Stimulated activated CD4-positive, alpha-beta T cell treated with anti-CD3 and anti-CD28 coated beads, Interleukin-15, amount 100 ng/mL, for 24 hours (primary cell): ENCODE measurements at regions not wholly inside any gene's neighbourhood (a gene's known extent, or its start where the extent isn't known, plus 50 kb on each side); places are given as distances from the start of the nearest gene placed in this dataset.
A peak's percentile ranks its signal among the peaks of the same experiment; 100 is the strongest.
"Not testable (repeated sequence)": the region's sequence is repeated elsewhere in the genome, so short reads cannot be mapped to it uniquely, and the experiment has no call there.

ENCODE experiments used
- DNase-seq: peaks from one replicate; pipeline ENCODE4 v3.0.0-alpha.2; 2020

DNA sequence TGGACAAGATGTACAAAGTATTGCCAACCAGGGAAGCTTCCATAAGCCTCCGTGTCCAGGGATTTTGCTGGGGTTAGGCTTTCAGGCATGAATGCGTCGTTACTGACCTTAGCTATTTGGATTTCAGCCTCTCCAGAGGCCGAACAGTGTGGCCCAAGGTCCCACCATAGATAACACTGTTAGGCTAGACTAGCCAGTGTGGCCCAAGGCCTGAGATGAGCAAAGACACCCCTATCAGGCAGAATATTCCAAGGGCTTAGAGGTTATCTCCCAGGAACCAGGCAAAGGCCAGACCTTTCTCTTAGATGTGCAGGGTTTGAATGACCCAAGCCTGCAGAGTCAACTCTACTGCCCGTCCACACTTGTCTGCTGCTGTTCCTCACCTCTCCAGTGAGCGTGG lies 131.7 kb upstream of the NDUFV2 start:
- DNase-seq, result no peak

DNA sequence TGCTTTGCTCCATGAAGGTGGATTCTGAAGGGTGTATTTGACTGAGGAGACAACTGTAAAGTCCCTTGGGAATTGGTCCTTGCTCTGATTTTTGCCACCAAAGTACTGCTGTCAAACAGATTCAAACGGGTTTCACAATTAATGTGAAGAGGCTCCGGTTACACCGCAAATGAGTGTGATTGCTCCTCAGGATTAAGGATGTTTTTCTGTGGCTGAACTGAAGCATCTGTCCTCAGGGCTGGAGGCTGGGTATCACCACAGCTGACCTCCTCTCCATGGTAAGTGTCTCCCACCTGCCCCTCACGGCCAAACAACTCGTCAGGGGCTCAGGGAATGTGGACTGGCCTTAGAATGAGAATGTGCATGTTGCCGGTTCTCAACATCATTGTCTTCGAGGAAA lies 130.4 kb upstream of the NDUFV2 start:
- no peak for DNase-seq

DNA sequence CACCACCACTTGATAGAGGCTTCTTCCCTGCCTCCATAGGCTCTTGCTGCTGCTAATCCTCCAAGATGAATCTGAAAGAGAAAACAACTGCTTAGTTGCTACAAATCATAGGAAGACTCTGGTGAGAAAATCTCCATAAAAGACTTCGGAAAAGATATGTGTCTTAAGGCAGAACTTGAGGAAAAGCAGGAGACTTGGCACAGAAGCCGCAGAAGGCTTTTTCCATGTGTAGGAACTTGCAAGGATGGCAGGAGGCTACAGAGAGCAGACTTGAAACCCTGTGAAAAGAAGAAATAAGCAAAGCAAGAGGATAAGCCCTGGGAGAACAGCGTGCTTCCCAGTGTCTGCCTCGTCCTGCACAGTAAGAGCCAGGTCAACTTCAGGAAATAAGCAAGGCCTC lies 128.2 kb upstream of the NDUFV2 start:
- DNase-seq, result no peak

DNA sequence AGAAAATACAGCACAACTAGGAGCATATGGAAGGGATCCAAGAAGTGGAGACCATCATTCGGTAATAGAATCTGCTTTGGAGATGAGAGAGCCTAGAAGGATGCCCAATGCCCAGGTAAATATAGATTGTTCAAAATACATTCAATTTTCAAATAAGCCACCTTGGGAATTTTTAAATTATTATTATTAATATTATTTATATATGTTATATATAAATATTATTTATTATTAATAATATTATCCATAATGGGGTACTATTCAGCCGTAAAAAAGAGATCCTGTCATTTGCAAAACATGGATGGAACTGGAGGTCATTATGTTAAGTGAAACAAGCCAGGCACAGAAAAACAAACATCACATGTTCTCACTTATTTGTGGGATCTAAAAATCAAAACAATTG lies 127.8 kb upstream of the NDUFV2 start:
- no peak for DNase-seq

DNA sequence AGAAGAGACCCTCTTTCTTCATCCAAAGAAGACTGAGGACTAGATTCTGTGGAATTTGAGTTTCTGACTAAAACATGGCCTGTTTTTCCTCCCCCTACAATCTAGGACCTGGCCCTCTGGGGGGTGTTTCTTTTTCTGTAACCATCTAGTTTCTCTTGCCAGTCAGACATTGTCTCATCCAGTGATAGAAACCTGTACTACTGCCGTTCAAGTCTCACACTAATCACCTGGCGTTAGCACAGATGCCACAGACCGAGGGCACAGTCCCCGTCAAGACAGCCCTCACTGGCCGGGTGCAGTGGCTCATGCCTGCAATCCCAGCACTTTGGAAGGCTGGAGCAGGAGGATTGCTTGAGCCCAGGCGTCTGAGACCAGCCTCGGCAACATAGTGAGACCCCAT lies 126.9 kb upstream of the NDUFV2 start:
- DNase-seq, result no peak

DNA sequence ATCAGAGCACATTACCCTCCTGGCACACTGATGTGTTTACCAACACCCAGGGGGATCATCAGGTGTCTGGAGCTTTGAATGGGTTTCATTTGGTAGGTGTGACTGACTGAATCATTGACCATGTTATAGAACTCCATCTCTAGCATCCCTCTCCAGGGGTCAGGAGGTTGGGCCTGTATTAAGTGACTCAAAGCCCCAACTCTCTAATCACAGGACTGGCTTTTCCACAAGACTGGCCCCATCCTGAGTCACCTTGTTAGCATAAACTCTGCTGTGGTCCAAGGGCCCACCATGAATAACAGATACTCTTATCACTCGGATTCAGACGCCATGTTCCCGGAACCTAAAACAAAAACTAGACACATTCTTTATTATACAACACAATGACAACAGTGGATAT lies 125.9 kb upstream of the NDUFV2 start:
- DNase-seq, result no peak

DNA sequence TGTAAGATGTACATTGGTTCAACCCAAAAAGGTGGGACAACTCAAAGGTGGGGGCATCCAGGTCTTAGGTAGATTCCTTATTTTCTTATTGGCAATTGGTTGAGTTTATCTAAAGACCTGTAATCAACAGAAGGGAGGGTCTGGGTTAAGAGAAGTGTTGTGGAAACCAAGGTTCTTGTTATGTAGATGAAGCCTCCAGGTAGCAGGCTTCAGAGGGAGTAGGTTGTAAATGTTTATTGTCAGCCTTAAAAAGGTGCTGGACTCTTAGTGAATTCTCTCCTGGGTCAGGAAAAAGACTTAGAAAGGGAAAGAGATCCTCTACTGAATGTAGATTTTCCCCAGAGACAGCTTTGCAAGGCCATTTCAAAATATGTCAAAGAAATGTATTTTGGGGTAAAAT lies 125.3 kb upstream of the NDUFV2 start:
- no peak for DNase-seq

DNA sequence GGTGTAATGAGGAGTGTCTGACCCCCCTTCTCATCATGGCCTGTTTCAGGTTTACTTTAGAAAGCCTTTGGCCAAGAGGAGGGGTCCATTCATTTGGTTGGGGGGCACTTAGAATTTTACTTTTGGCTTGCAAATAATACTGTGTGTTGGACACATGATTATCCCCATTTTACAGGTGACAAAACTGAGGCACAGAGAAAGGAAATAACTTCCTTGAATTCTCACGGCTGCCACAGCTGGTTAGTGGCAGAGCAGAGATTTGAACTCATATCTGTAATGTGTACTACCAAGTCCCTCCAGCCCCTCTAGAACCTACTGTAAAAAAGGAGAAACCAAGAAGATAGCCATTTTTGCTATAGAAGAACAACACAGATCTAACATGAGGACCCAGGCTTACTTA lies 124.8 kb upstream of the NDUFV2 start:
- no peak for DNase-seq

DNA sequence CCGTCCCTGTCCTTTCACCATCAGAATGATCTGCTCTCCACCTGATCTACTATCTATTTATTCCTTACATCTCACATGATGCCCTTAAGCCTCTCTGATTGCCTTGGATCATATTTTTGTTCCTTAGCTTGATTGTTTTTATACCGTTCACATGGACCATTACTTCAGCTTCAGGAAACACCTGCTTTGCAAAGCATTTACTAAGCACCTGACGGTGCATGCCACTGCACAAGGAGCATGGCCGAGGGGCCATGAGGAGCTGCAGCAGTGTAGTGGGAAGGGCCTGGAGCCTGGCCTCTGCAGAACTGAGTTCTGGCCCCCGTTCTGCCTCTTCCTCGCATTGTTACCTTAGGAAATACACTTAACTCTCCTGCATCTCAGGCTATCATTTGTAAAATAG lies 124.1 kb upstream of the NDUFV2 start:
- DNase-seq, result no peak

DNA sequence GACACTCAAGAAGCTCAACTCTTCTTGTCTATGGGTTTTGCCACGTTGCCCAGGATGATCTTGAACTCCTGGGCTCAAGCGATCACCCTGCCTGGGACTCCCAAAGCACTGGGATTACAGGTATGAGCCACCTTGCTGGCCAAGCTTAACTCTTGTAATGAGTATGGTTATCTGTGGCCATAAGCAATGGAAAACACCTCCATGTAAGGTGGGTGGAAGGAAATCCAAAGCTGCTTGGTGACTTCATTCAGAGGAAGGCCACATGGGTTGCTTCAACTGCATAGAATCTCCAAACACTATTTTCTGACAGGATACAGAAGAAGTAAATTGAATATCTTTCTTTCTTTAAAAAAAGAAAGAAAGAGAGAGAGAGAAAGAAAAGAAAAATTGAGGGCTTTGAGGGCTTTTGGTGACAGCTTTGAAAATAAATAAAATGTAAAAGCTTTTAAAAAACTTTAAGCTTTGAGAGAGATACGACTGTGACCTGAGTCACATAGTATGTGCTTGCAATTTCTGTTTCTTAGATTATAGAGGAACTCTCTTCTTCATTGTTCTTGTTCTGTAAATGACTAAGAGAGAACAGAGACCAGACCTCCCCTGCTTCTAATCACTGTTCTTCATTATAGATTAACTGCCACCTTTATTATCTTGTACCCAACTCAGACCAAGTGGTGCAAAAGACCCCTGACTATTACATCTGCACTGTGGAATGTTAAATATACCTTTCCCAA lies 123.1 kb upstream of the NDUFV2 start:
- no peak for DNase-seq

DNA sequence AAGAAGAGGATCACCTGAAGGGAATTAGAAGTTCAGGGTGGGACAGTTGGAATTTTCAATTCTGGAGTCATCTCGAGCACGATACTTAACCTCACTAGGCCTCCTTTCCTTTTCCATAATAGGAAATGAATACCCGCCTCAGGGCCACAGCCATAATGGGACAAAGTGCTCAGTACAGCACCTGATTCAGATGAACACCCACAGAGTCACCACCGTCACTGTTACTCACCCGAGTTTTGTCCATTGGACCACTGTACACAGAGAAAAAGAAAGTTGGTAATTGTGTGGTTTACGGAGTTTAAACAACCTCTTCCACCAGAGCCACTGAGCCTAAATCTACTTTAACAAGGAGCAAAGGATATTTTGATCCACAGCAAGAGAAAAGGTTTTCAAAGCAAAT lies 122.0 kb upstream of the NDUFV2 start:
- no peak for DNase-seq

DNA sequence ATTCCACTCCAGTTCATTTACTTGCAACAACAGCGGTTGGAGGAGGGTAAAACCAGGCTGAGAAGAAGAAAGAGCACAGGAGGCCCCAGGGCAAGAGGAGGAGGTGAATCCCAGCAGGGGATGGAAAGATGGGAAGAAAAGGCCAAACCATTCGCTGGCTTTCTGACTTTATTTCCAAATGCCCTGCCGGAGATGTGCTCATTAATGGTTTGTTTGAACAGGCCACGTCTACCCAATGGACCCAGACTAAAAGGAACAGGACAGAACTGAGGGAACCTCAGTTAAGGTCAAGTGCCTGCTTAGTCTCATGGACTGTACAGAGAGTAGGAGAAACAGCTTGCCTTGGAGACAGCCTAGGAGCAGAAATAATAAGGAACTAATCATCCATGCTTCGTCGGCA lies 121.6 kb upstream of the NDUFV2 start:
- no peak for DNase-seq

DNA sequence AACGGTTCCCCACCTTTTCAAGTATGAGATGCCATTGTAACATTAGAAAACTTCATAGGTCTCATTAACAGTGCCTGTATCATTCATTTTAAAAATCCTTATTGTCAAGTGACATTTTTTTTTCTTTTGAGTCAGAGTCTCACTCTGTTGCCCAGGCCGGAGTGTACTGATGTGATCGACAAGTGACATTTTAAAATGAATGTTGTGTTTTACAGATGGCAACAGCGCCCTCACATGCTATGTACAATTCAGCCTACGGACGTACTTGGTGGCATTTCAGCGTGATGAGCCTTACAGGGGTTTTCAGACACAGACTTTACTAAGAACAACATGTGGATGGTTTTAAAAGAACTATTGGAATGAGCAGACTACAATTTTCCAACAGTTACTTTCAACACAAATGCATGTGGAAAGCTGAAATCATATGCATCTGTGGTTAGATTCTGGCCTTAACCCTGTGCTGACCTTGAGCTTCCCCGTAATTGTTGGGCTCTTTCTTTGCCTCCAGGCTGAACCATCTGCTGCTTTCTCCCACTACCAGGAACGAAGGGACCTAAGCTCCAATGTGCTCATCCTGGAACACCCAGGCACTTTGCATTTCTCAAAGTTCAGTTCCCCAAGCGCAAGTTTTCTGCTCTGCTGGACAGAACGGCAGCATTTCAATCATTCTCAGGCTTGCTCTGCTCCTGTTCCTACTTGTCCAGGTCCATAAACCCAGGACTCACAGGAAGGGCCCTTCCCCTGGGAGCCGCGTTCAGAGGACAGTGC lies 119.9 kb upstream of the NDUFV2 start:
- DNase-seq, result peak; percentile 11

DNA sequence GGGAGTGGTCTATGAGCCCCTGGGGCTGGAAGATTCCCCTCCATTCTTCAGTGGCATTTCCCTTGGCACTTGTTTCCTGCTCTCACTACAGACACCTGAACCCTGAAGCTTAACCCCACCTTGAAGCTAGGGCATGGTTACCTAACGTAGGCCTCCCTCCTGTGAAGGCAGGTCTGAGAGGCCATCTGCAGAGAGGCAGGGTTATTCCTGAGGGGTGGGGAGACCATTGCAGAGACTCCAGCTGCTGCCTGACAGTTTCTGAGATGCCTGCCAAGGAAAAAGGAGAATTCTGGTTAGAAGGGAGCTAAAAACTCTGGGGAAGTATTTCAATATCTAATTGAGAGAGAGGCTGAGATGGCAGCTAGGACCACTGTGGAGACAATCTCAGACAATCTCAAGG lies 119.3 kb upstream of the NDUFV2 start:
- no peak for DNase-seq

DNA sequence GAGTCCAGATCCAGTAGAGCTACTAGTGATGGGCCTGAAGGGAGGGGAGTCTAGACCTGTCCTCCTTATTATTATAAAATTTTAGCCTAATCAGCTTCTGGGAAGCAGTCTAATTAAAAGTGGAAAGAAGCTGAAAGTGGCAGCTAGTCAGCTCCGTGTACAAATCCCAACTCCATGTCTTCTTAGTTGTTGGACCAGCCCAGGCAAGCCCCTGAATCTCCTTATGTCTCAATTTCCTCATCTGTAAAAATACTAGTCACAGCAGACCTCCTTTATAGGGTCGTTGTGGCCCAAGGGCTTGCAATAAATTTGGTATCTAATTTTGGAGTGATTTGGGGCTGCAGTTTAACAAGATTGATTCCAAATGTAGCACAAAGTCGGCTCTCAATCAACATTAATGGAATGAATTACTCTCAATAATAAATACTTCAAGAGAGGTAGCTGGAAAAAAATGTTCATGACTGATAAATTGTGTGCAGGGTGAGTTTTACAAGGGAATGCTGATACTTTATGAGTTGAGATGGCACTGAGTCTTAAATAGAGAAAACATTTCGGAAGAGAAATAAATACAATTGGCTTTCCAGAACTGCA lies 118.3 kb upstream of the NDUFV2 start:
- DNase-seq, result no peak

DNA sequence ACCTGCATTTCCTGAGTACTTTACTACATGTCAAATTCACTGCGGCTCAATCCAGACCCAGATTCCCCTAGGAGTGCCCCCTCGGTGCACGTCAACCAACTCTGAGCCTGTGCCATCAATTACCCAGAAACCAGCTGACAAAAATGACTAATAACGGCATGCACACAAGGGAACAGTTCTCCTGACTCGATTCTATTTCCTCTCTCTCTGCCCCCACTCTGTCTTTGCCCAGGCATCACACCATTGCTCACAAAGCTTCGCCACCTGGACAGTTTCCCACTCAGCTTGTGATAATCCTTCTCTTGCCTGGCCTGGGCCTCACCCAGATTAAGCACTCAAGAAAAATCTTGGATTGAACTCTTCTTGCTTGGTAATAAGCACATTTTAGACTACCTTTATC lies 115.3 kb upstream of the NDUFV2 start:
- DNase-seq, result no peak

DNA sequence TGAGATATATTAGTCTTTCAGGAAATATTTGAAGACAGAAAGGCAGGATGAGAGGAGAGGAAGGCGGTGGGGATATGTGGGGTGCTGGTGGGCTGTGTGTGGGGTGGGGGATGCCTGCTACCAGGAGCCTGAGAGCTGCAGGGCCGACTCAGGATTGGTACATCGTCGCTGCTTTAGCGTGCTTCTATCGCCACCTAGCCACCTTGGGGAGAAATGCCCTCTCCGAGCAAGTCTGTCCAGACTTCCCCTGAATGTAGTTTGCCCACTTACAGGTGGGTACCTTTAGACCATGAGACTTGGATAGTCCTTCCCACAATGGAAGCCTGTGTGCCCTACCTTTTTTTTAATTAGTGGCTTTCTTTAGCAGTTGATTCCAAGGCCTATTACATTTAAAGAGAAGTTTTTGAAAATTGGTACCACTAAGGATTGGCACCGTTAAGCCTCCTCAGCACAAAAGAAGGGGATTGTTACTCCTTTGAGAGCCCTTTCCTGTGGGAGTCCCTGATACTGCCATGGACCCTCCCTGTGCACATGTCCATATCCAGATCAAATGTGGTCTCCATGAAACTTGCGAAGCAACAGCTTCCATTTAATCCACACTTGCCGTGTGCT lies 114.1 kb upstream of the NDUFV2 start:
- DNase-seq, result peak; percentile 64

DNA sequence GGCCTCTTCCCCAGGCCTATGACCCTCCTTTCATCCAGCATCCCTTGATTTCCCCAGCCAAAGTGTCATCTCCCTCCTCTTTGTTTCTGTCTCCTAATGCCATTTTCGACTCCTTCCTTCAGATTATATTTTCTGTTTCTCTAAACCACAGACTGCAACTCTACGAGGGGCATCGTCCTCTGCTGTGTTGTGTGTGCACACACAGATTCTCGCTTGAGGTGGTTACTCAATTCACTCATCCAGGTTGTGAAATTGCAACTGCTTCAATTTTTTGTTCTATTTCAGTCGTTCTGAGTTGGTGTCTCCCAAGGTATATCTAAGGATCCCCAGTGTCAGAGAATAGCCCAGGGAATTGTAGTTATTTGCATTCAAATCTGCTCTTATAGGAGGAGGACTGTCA lies 113.5 kb upstream of the NDUFV2 start:
- no peak for DNase-seq

DNA sequence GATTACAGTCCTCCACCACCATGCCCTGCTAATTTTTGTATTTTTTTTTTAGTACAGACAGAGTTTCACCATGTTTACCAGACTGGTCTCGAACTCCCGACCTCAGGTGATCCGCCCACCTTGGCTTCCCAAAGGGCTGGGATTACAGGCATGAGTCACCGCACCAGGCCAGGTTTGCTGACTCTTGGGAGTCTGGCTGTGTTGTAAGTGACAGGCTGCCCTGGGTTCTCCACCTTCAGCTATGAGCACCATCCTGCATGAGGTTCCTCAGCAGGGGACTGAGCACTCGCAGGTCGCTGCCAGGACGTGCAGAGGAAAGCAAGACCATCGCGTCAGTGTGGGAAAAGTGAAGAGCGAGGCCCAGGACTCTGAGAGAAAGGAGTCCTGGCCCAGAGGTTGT lies 112.6 kb upstream of the NDUFV2 start:
- DNase-seq, result no peak

DNA sequence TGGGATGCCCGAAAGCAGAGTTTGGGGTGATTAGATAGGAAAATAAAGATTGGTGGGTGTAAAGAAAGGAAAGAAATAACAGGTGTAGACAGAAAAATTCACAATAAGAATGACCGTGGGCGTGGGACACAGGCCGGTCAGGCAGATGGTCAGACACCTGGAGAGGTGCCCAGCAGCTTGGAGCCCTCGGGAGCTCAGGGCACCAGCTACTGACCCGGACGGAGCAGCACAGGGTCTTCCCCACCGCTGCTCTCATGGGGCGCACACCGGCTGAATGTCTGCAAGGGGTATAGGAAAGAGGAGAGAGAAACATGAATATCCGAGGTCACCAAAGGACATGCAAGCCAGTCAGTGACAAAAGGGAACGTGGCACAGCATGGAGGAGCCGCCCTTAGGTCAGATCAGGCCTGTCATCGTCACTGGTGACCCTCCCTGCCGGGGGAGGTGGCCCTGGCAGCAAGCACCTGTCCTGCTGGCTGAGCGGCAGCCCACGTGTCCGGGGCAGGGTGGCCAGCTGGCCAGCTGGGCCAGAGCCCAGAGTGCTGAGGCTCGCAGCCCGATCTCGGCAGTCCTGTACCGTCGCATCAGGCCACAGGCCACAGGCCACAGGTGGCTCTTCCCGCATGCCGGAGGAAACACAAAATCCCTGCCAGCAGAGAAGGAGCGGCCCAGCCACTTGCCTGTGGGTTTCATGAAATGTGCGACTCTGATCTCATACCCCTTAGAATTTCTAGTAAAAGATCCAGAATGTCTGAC lies 112.0 kb upstream of the NDUFV2 start:
- no peak for DNase-seq

DNA sequence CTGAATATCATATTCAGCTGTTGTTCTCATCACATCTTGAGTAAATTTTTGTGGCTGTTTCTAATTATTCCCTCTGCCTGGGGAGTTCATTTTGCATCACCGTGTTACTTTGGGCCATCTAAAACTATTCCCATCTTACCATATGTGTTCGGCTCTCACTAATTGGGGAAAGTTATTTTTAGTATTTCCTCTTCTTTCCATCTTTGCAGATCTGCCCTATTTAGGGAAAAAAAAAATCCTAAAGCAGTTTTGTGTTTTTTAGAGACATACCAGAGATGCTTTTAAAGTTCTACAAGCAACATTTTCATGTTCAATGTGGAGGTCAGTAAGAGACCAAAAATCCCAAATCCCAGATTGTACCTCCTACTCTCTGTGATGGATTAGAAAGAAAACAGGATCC lies 111.3 kb upstream of the NDUFV2 start:
- no peak for DNase-seq

DNA sequence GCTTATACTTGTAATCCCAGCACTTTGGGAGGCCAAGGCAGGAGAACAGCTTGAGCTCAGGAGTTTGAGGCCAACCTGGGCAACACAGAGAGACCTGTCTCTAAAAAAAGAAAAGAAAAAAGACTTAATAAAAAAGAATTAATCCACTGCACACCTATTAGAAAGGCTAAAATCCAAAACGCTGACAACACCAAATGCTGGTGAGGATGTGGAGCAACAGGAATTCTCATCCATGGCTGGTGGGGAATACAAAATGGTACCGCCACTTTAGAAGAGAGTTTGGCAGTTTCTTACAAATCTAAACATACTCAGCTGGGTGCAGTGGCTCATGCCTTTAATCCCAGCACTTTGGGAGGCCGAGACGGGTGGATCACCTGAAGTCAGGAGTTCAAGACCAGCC lies 110.0 kb upstream of the NDUFV2 start:
- not testable (repeated sequence) for DNase-seq

DNA sequence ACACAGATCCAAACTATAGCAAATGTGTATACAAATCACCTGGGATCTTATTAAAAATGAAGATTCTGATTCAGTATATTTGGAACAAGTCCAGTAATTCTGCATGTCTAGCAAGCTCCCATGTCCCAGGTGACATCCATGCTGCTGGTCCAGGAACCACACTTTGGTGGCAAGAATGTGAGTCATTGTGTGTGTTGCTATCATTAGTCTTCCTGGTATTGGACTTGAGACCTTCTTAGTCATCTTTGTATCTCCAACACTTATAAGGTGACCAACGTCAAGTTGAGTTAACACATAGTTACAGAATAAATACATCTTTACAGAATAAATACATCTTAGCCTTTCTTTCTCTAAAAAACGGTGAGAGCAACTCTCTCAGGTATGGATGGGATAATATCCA lies 107.9 kb upstream of the NDUFV2 start:
- no peak for DNase-seq
